OCI-LY1 (cell line): ENCODE measurements at regions not wholly inside any gene's neighbourhood (a gene's known extent, or its start where the extent isn't known, plus 50 kb on each side); places are given as distances from the start of the nearest gene placed in this dataset.

Experiments
- H2AFZ ChIP-seq: fragments of 200-600 bp; sonication (generic), shearing (Covaris generic); 2 replicates; pipeline ENCODE4 v1.6.0; 2014; ENCODE audit warnings: antibody characterized with exemption, mild to moderate bottlenecking, low read length
- H3F3A ChIP-seq: fragments of 200-600 bp; sonication (generic), shearing (Covaris generic); 2 replicates; pipeline ENCODE4 v1.6.0; 2014; ENCODE audit warnings: mild to moderate bottlenecking, antibody characterized with exemption, low read length, moderate library complexity; ENCODE audit not compliant: insufficient read depth
- H3K27ac ChIP-seq: fragments of 200-600 bp; sonication (generic); 2 replicates; pipeline ENCODE4 v1.5.1; 2014; ENCODE audit warnings: low read length, mixed run types, mild to moderate bottlenecking, low read depth; ENCODE audit not compliant: poor library complexity, severe bottlenecking
- H3K27me3 ChIP-seq: fragments of 200-600 bp; sonication (generic); 2 replicates; pipeline ENCODE4 v1.6.0; 2014; ENCODE audit warnings: antibody characterized with exemption, mild to moderate bottlenecking, low read length, moderate library complexity; ENCODE audit not compliant: insufficient read depth
- H3K36me3 ChIP-seq: fragments of 200-600 bp; sonication (generic); 2 replicates; pipeline ENCODE4 v1.6.1; 2014; ENCODE audit warnings: mild to moderate bottlenecking, antibody characterized with exemption, low read length, moderate library complexity, mixed read lengths; ENCODE audit not compliant: insufficient read depth
- H3K4me1 ChIP-seq: fragments of 200-600 bp; sonication (generic); 2 replicates; pipeline ENCODE4 v1.5.1; 2014; ENCODE audit warnings: mild to moderate bottlenecking, low read length, moderate library complexity; ENCODE audit not compliant: insufficient read depth, severe bottlenecking
- H3K4me2 ChIP-seq: fragments of 200-600 bp; sonication (generic), shearing (Covaris generic); 2 replicates; pipeline ENCODE4 v1.6.1; 2014; ENCODE audit warnings: low read length
- H3K4me3 ChIP-seq: fragments of 200-600 bp; sonication (generic); 2 replicates; pipeline ENCODE4 v1.5.1; 2014; ENCODE audit warnings: low read length, low read depth, mild to moderate bottlenecking, mixed read lengths; ENCODE audit not compliant: poor library complexity, severe bottlenecking
- H3K79me2 ChIP-seq: fragments of 200-600 bp; shearing (Covaris generic); 2 replicates; pipeline ENCODE4 v1.6.1; 2016; ENCODE audit warnings: mixed run types, low read length, mixed read lengths; ENCODE audit not compliant: insufficient read depth
- H3K9ac ChIP-seq: fragments of 200-600 bp; sonication (generic), shearing (Covaris generic); 2 replicates; pipeline ENCODE4 v1.6.1; 2014; ENCODE audit warnings: mild to moderate bottlenecking, low read length, mixed read lengths
- H3K9me2 ChIP-seq: fragments of 200-600 bp; sonication (generic), shearing (Covaris generic); 2 replicates; pipeline ENCODE4 v1.6.1; 2014; ENCODE audit warnings: low read depth, mild to moderate bottlenecking, low read length, mixed read lengths
- H3K9me3 ChIP-seq: fragments of 200-600 bp; shearing (Covaris generic); 2 replicates; pipeline ENCODE4 v1.6.1; 2014; ENCODE audit warnings: low read length, mixed read lengths
- H4K20me1 ChIP-seq: fragments of 200-600 bp; sonication (generic), shearing (Covaris generic); 2 replicates; pipeline ENCODE4 v1.6.0; 2016; ENCODE audit warnings: mild to moderate bottlenecking, low read length; ENCODE audit not compliant: insufficient read depth
- CTCF ChIP-seq: fragments of 200-600 bp; sonication (generic), shearing (Covaris generic); IDR thresholded peaks from 2 replicates; pipeline ENCODE4 v1.5.1; 2017; ENCODE audit warnings: mild to moderate bottlenecking, antibody characterized with exemption, low read length, moderate library complexity, mixed read lengths
- EZH2 ChIP-seq: fragments of 200-600 bp; sonication (generic), shearing (Covaris generic); IDR thresholded peaks from 2 replicates; pipeline ENCODE4 v1.8.0; 2017; ENCODE audit warnings: borderline replicate concordance, mixed run types, mild to moderate bottlenecking, antibody characterized with exemption, low read length, moderate library complexity, mixed read lengths

GRCh38 chr2:153812632-153813031 is 59.1 kb upstream of the GALNT13 start:
- no peaks in the 10 kb centered on the region for H3F3A ChIP-seq
- H3K4me3 ChIP-seq, result no peak overlapping the region
- no peak overlapping the region for H3K27ac ChIP-seq
- no peak overlapping the region for H2AFZ ChIP-seq
- no peaks in the 10 kb centered on the region for H3K9me2 ChIP-seq
- H3K4me1 ChIP-seq, result no peaks in the 10 kb centered on the region
- no peak overlapping the region for H3K4me2 ChIP-seq
- H3K79me2 ChIP-seq, result no peaks in the 10 kb centered on the region
- H4K20me1 ChIP-seq, result no peaks in the 10 kb centered on the region
- TF ChIP-seq EZH2 (no peak), CTCF (no peak)
- H3K9me3 ChIP-seq, result no peaks in the 10 kb centered on the region
- H3K9ac ChIP-seq, result no peak overlapping the region
- no peaks in the 10 kb centered on the region for H3K27me3 ChIP-seq
- H3K36me3 ChIP-seq, result no peaks in the 10 kb centered on the region

- H3K4me1 ChIP-seq, result no peaks in the 10 kb centered on the region
- no peaks in the 10 kb centered on the region for H3K9me2 ChIP-seq
- no peaks in the 10 kb centered on the region for H3K36me3 ChIP-seq
- H3K9me3 ChIP-seq, result no peaks in the 10 kb centered on the region
- no peaks in the 10 kb centered on the region for H4K20me1 ChIP-seq
- H3K27ac ChIP-seq, result no peak overlapping the region
- H3F3A ChIP-seq, result no peaks in the 10 kb centered on the region
- no peak for TF ChIP-seq EZH2
- no peak for TF ChIP-seq CTCF
- no peaks in the 10 kb centered on the region for H3K79me2 ChIP-seq
- H3K9ac ChIP-seq, result no peak overlapping the region
- no peaks in the 10 kb centered on the region for H3K27me3 ChIP-seq
- H3K4me2 ChIP-seq, result no peak overlapping the region
- no peak overlapping the region for H2AFZ ChIP-seq
- H3K4me3 ChIP-seq, result no peak overlapping the region
Observed at GRCh38 chr2:153818242-153818641, 53.5 kb upstream of the GALNT13 start.

GRCh38 chr2:153819074-153819473 is 52.6 kb upstream of the GALNT13 start:
- H3K9me2 ChIP-seq, result no peaks in the 10 kb centered on the region
- no peak overlapping the region for H3K4me2 ChIP-seq
- no peaks in the 10 kb centered on the region for H4K20me1 ChIP-seq
- H3K27ac ChIP-seq, result no peak overlapping the region
- no peaks in the 10 kb centered on the region for H3K79me2 ChIP-seq
- H3K9me3 ChIP-seq, result no peaks in the 10 kb centered on the region
- no peak overlapping the region for H3K9ac ChIP-seq
- no peaks in the 10 kb centered on the region for H3K36me3 ChIP-seq
- no peaks in the 10 kb centered on the region for H3K27me3 ChIP-seq
- TF ChIP-seq CTCF (no peak), EZH2 (no peak)
- no peaks in the 10 kb centered on the region for H3F3A ChIP-seq
- H3K4me3 ChIP-seq, result no peak overlapping the region
- H2AFZ ChIP-seq, result no peak overlapping the region
- no peaks in the 10 kb centered on the region for H3K4me1 ChIP-seq
